AG09309 (cell line): ENCODE measurements at regions not wholly inside any gene's neighbourhood (a gene's known extent, or its start where the extent isn't known, plus 50 kb on each side); places are given as distances from the start of the nearest gene placed in this dataset.

Experiments used
- DNase-seq: peaks from one replicate; pipeline ENCODE4 v3.0.0-alpha.2; 2010; ENCODE audit warnings: low read depth
- H3K4me3 ChIP-seq: 2 replicates; pipeline ENCODE4 v1.5.1; 2011; ENCODE audit warnings: mild to moderate bottlenecking, low read depth, low read length, moderate library complexity; ENCODE audit not compliant: control insufficient read depth
- TF ChIP-seq, protein P1 (sequence below): IDR thresholded peaks from 2 replicates; pipeline ENCODE4 v1.5.1; 2011; ENCODE audit warnings: mild to moderate bottlenecking, low read depth, low read length, inconsistent platforms; ENCODE audit not compliant: insufficient read depth, control insufficient read depth; ENCODE audit errors: missing control alignments

DNA sequence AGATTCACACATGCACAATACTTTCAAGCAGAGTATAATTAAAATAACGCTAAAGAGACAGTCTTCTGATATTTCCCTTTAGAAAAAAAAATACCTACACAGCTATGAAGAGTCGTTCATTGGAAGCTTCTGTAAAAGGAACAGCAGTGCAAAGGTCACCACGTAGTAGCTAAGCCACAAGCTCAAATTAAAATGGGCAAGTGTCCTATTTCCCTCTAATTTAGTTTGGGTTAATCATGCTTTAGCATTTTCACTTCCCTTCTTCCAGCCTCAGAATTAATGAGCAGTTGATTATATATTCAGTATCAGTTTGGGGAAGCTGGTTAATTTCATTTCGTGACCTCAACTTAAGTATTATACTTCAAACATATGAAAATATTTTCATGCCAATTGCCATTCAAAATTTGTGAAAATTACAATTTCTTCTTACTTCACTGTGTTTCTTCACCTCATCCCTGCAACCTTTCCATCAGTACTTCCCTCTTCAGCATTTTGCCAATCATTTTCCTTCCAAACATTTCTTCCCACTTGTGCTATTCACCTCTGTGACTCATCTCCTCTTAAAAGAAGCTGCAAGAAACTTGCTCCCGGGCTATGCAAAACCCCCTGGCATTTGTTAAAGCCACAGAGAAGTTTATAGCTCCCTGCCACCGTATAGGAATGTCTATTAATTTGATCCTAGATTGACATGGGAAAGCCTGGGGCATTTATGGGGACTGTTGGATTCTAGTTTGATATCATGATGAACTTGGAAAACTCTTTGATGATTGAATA is 83.0 kb downstream of the DMRTA1 start:
- DNase-seq: no peak
- H3K4me3 ChIP-seq: no peak overlapping the region

DNA sequence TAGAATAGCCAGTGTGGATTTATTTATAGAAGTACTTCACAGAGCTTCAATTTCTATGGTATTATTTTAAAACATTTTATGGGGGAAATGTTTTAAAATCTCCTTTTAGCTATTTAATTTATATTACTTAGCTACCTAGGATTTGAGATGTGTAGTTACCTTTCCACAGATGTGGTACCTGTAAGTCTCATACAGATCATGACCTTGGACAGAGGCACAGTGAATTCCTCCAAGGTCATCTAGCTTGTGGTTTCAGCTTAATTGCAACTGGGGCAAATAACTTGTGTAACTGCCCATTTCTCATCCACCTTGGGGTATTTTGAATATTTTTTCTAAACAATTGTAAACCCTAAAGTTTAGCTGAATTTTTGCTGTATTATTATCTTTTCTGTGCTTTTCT is 89.2 kb downstream of the DMRTA1 start:
- DNase-seq: no peak
- no peak overlapping the region for H3K4me3 ChIP-seq
- TF ChIP-seq, protein P1, sequence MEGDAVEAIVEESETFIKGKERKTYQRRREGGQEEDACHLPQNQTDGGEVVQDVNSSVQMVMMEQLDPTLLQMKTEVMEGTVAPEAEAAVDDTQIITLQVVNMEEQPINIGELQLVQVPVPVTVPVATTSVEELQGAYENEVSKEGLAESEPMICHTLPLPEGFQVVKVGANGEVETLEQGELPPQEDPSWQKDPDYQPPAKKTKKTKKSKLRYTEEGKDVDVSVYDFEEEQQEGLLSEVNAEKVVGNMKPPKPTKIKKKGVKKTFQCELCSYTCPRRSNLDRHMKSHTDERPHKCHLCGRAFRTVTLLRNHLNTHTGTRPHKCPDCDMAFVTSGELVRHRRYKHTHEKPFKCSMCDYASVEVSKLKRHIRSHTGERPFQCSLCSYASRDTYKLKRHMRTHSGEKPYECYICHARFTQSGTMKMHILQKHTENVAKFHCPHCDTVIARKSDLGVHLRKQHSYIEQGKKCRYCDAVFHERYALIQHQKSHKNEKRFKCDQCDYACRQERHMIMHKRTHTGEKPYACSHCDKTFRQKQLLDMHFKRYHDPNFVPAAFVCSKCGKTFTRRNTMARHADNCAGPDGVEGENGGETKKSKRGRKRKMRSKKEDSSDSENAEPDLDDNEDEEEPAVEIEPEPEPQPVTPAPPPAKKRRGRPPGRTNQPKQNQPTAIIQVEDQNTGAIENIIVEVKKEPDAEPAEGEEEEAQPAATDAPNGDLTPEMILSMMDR: no peak

More for the DNA sequence above, 83.0 kb downstream of the DMRTA1 start:
- TF ChIP-seq, protein P1: no peak

DNA sequence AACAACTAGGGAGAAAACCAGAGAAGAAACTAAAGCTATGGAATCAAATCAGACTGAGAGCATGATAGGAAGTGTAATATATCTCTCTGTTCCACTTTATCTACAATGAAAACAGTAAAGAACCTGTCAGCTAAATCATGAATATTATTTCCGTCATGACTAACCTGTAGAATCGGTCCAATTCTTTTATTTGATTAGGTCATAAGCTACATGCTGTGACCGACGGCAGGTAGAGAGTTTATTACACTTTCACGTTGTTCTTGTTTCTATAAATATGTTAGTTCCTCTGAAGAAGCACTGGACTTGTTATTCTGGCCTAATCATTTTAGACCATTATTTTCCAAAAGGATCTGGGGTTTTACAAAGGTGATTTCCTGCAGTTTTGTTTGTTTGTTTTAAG is 91.1 kb downstream of the DMRTA1 start:
- TF ChIP-seq, protein P1: no peak

DNA sequence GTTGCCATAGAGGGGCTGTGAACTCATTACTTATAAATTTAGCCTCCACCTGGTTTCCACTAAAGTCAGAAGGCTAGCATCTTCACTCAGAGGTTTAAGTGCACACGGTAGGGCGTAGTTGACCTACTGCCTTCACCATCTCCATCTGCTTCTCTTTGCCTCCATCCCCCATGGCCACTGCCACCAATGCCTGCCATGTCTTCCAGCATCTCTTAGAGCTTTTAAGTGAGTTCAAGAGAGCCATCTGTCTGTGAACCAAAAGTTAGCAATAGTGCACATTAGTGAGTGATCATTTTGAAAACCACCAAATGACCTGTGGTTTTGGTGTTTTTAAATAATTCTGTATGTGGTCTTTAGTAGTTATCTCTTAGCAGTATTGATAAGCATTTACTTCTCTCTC is 102.0 kb downstream of the DMRTA1 start:
- TF ChIP-seq, protein P1: no peak
- no peak overlapping the region for H3K4me3 ChIP-seq
- no peak for DNase-seq

More for the DNA sequence above, 91.1 kb downstream of the DMRTA1 start:
- DNase-seq: no peak
- H3K4me3 ChIP-seq: no peak overlapping the region

DNA sequence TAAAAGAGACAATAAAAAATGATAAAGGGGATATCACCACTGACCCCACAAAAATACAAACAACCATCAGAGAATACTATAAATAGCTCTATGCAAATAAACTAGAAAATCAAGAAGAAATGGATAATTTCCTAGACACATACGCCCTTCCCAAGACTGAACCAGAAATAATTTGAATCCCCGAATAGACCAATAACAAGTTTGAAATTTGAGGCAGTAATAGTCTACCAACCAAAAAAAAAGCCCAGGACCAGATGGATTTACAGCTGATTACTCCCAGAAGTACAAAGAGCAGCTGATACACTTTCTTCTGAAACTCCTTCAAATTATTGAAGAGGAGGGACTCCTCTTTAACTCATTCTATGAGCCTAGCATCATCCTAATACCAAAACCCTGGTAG is 128.1 kb downstream of the DMRTA1 start:
- TF ChIP-seq, protein P1: no peak
- H3K4me3 ChIP-seq: no peak overlapping the region
- no peak for DNase-seq

DNA sequence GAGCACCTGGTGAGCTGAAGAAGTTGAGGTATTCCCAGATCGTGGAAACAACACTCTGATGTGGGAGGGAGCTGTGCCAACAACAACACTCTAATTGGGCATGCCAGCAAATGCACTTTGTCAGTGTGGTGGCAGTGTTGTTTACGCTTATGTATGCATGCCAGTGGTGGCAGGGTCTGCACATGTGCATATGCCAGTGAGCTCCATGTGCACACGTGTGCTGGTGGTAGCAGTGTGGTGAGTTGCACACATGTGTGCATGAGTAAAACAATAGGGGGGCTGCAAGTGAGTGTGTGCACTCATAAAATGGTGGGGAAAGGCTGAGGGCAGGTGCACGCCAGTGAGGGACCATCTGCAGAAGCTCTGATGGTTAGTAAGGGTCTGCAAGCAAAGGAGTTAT is 134.2 kb downstream of the DMRTA1 start:
- TF ChIP-seq, protein P1: no peak
- no peak for DNase-seq
- no peak overlapping the region for H3K4me3 ChIP-seq
